Epithelial cell of esophagus (primary cell): ENCODE measurements at regions not wholly inside any gene's neighbourhood (a gene's known extent, or its start where the extent isn't known, plus 50 kb on each side); places are given as distances from the start of the nearest gene placed in this dataset.
"Not testable (repeated sequence)": the region's sequence is repeated elsewhere in the genome, so short reads cannot be mapped to it uniquely, and the experiment has no call there.

ENCODE experiments used
- DNase-seq: peaks from one replicate; pipeline ENCODE4 v3.0.0; 2010; ENCODE audit warnings: low read depth
- H3K4me3 ChIP-seq: 2 replicates; pipeline ENCODE4 v1.5.1; 2011; ENCODE audit warnings: mild to moderate bottlenecking, low read length, control low read depth
- TF ChIP-seq, protein P1 (sequence below): IDR thresholded peaks from 2 replicates; pipeline ENCODE4 v1.5.1; 2011; ENCODE audit warnings: low read depth, mild to moderate bottlenecking, low read length, control low read depth, inconsistent platforms; ENCODE audit not compliant: insufficient read depth; ENCODE audit errors: missing control alignments

GRCh38 chr18:78246050-78246449 lies 733.6 kb upstream of the SALL3 start:
- TF ChIP-seq, protein P1, sequence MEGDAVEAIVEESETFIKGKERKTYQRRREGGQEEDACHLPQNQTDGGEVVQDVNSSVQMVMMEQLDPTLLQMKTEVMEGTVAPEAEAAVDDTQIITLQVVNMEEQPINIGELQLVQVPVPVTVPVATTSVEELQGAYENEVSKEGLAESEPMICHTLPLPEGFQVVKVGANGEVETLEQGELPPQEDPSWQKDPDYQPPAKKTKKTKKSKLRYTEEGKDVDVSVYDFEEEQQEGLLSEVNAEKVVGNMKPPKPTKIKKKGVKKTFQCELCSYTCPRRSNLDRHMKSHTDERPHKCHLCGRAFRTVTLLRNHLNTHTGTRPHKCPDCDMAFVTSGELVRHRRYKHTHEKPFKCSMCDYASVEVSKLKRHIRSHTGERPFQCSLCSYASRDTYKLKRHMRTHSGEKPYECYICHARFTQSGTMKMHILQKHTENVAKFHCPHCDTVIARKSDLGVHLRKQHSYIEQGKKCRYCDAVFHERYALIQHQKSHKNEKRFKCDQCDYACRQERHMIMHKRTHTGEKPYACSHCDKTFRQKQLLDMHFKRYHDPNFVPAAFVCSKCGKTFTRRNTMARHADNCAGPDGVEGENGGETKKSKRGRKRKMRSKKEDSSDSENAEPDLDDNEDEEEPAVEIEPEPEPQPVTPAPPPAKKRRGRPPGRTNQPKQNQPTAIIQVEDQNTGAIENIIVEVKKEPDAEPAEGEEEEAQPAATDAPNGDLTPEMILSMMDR: no peak
- no peak overlapping the region for H3K4me3 ChIP-seq
- no peak for DNase-seq

GRCh38 chr18:78246588-78246987 lies 733.0 kb upstream of the SALL3 start:
- no peak for DNase-seq
- TF ChIP-seq, protein P1: no peak
- H3K4me3 ChIP-seq: no peak overlapping the region

DNA sequence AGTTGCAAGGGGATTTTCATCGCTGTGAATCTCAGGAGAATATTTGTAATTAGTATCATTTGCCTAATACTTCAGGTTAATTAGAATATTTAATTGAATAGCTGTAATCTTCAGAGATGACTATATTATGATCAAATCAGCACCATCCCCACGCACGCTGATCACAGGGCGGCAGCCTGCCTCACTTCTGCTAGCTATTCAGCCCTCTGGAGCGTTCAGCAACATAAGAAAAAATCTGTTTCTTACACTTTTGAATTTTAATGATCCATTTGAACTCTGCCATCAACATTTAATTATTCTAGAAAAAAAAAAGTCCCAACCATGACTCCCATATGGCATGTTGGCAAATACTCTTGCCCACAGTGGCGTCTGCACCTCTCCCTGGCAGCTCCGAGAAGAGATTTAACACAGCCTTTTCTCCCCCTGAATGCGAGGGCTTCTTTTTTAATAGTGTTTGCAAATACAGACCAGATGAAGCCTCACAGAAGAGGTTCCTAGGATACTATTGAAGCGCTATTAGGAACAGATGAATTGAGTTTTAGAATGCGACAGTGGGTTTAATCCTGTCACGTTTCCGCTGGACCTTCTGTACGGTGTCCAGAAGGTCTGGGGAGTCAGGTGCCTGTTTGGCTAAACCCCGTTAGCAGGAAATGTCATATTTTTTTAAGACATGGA lies 731.9 kb upstream of the SALL3 start:
- H3K4me3 ChIP-seq: no peak overlapping the region
- TF ChIP-seq, protein P1: no peak
- DNase-seq: no peak

DNA sequence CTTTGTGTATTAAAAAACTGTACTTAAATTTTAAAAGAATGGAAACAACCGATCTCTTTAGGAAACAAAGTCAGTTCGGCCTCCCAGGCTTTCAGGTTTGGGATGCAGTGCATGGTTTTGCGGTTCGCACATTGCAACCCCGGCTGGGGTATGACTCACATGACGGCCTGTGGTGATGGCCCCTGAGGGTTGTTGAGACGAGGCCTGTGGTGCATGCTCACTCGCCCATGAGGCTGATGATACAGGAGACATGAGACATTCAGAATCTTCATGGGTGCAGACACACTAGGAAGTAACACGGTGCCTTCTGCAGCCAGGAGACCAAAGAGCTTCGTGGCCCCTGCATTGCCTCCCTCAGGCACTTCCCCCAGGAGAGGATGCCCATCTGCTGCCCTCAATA lies 724.6 kb upstream of the SALL3 start:
- DNase-seq: no peak
- TF ChIP-seq, protein P1: no peak
- H3K4me3 ChIP-seq: no peak overlapping the region

GRCh38 chr18:78268226-78268988 lies 711.2 kb upstream of the SALL3 start:
- H3K4me3 ChIP-seq: no peak overlapping the region
- TF ChIP-seq, protein P1: no peak
- no peak for DNase-seq

DNA sequence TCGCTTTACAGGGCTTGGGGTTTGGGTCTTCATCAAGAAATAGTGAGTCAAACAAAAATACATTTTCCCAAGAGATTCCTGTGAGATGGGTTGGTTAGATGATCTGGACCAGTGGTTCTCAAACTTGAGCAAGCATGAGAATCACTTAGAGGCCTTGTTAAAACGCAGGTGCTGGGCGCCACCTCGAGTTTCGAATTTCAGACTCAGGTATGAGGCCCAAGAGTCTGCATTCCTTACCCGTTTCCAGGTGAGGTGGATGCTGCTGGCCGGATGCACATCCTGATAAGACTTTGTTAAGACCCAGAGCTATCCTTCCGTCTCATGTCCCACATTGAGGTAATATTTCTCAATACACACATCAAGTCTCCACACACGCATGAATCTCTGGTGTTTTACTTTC lies 707.8 kb upstream of the SALL3 start:
- TF ChIP-seq, protein P1: no peak
- no peak for DNase-seq
- no peak overlapping the region for H3K4me3 ChIP-seq

GRCh38 chr18:78273876-78274275 lies 705.7 kb upstream of the SALL3 start:
- DNase-seq: no peak
- no peak overlapping the region for H3K4me3 ChIP-seq
- TF ChIP-seq, protein P1: no peak

DNA sequence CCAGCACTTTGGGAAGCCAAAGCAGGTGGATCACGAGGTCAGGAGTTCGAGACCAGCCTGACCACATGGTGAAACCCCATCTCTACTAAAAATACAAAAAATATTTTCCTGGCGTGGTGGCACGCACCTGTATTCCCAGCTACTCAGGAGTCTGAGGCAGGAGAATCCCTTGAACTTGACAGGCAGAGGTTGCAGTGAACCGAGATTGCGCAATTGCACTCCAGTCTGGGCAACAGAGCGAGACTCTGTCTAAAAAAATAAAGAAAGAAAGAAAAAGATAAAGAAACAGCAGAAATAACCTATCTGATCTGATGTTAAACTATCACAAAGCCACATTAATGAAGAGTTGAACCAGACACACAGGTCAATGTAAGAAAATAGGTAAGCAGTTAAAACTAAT lies 696.2 kb upstream of the SALL3 start:
- not testable (repeated sequence) for DNase-seq, H3K4me3 ChIP-seq
